ENCODE measurements at regions not wholly inside any gene's neighbourhood (a gene's known extent, or its start where the extent isn't known, plus 50 kb on each side); places are given as distances from the start of the nearest gene placed in this dataset.

- DNase-seq (ENCODE audit: extremely low spot score): no peak
- TF ChIP-seq SUZ12 (IDR thresholded peaks at IDR 0.05) (no peak), BHLHE40 (IDR thresholded peaks at IDR 0.05; ENCODE audit: borderline replicate concordance) (no peak), FOXA1 (IDR thresholded peaks at IDR 0.05) (no peak), SP1 (IDR thresholded peaks at IDR 0.05) (no peak), CTBP1 (IDR thresholded peaks at IDR 0.05; ENCODE audit: borderline replicate concordance) (no peak), ZNF384 (IDR thresholded peaks at IDR 0.05) (no peak), NFRKB (IDR thresholded peaks at IDR 0.05) (no peak), FOXK2 (IDR thresholded peaks at IDR 0.05) (no peak), LEF1 (IDR thresholded peaks at IDR 0.05; ENCODE audit: borderline replicate concordance) (no peak), ELF4 (IDR thresholded peaks at IDR 0.05) (no peak), ARNT (IDR thresholded peaks at IDR 0.05) (no peak), L3MBTL2 (conservative IDR thresholded peaks at IDR 0.05) (no peak), HDGF (IDR thresholded peaks at IDR 0.05; ENCODE audit: borderline replicate concordance) (no peak)
- ChIA-PET CTCF (interaction anchor here (0.7 kb wide), 1 partner anchor 21 kb away, joined by 3 read pairs; no protein-coding TSS in a partner anchor), POLR2A (no interaction called here)
Measured at GRCh38 chr14:85239791-85240190, 290.2 kb upstream of the FLRT2 start.

GRCh38 chr14:85241022-85241855, 288.7 kb upstream of the FLRT2 start:
- no peak for DNase-seq (ENCODE audit: extremely low spot score)
- TF ChIP-seq ZNF384 (IDR thresholded peaks at IDR 0.05): no peak
- TF ChIP-seq SUZ12 (IDR thresholded peaks at IDR 0.05): no peak
- no peak for TF ChIP-seq ELF4 (IDR thresholded peaks at IDR 0.05)
- TF ChIP-seq TARDBP (IDR thresholded peaks at IDR 0.05): no peak
- TF ChIP-seq SP1 (IDR thresholded peaks at IDR 0.05): no peak
- no peak for TF ChIP-seq NFRKB (IDR thresholded peaks at IDR 0.05)
- no peak for TF ChIP-seq L3MBTL2 (conservative IDR thresholded peaks at IDR 0.05)
- TF ChIP-seq HDGF (IDR thresholded peaks at IDR 0.05; ENCODE audit: borderline replicate concordance): no peak
- TF ChIP-seq FOXA1 (IDR thresholded peaks at IDR 0.05): no peak
- TF ChIP-seq FOXK2 (IDR thresholded peaks at IDR 0.05): no peak
- no peak for TF ChIP-seq FOXM1 (IDR thresholded peaks at IDR 0.05; ENCODE audit: borderline replicate concordance)
- TF ChIP-seq PKNOX1 (IDR thresholded peaks at IDR 0.05): no peak
- no peak for TF ChIP-seq CTBP1 (IDR thresholded peaks at IDR 0.05; ENCODE audit: borderline replicate concordance)
- TF ChIP-seq LEF1 (IDR thresholded peaks at IDR 0.05; ENCODE audit: borderline replicate concordance): no peak
- no peak for TF ChIP-seq BHLHE40 (IDR thresholded peaks at IDR 0.05; ENCODE audit: borderline replicate concordance)
- POLR2A ChIA-PET: no interaction called here
- CTCF ChIA-PET: no interaction called here

GRCh38 chr14:85242666-85243065, 287.3 kb upstream of the FLRT2 start:
- POLR2A ChIA-PET: no interaction called here
- DNase-seq (ENCODE audit: extremely low spot score): no peak
- no peak for TF ChIP-seq FOXA1 (IDR thresholded peaks at IDR 0.05)
- TF ChIP-seq FOXK2 (IDR thresholded peaks at IDR 0.05): no peak
- no peak for TF ChIP-seq LEF1 (IDR thresholded peaks at IDR 0.05; ENCODE audit: borderline replicate concordance)
- TF ChIP-seq BHLHE40 (IDR thresholded peaks at IDR 0.05; ENCODE audit: borderline replicate concordance): no peak
- TF ChIP-seq TARDBP (IDR thresholded peaks at IDR 0.05): no peak
- TF ChIP-seq CTBP1 (IDR thresholded peaks at IDR 0.05; ENCODE audit: borderline replicate concordance): no peak
- no peak for TF ChIP-seq ELF4 (IDR thresholded peaks at IDR 0.05)
- TF ChIP-seq HDGF (IDR thresholded peaks at IDR 0.05; ENCODE audit: borderline replicate concordance): no peak
- no peak for TF ChIP-seq NFRKB (IDR thresholded peaks at IDR 0.05)
- no peak for TF ChIP-seq L3MBTL2 (conservative IDR thresholded peaks at IDR 0.05)
- TF ChIP-seq SUZ12 (IDR thresholded peaks at IDR 0.05): no peak
- no peak for TF ChIP-seq PKNOX1 (IDR thresholded peaks at IDR 0.05)
- TF ChIP-seq ARNT (IDR thresholded peaks at IDR 0.05): no peak
- TF ChIP-seq ZNF384 (IDR thresholded peaks at IDR 0.05): no peak
- TF ChIP-seq FOXM1 (IDR thresholded peaks at IDR 0.05; ENCODE audit: borderline replicate concordance): no peak
- no peak for TF ChIP-seq SP1 (IDR thresholded peaks at IDR 0.05)
- CTCF ChIA-PET: no interaction called here

- DNase-seq (ENCODE audit: extremely low spot score): no peak
- ChIA-PET CTCF (no interaction called here), POLR2A (no interaction called here)
- TF ChIP-seq BHLHE40 (IDR thresholded peaks at IDR 0.05; ENCODE audit: borderline replicate concordance) (no peak), NFRKB (IDR thresholded peaks at IDR 0.05) (no peak), FOXA1 (IDR thresholded peaks at IDR 0.05) (no peak), L3MBTL2 (conservative IDR thresholded peaks at IDR 0.05) (no peak), LEF1 (IDR thresholded peaks at IDR 0.05; ENCODE audit: borderline replicate concordance) (no peak), PKNOX1 (IDR thresholded peaks at IDR 0.05) (no peak), CTBP1 (IDR thresholded peaks at IDR 0.05; ENCODE audit: borderline replicate concordance) (no peak), ELF4 (IDR thresholded peaks at IDR 0.05) (no peak), ARNT (IDR thresholded peaks at IDR 0.05) (no peak), FOXM1 (IDR thresholded peaks at IDR 0.05; ENCODE audit: borderline replicate concordance) (no peak), SP1 (IDR thresholded peaks at IDR 0.05) (no peak), ZNF384 (IDR thresholded peaks at IDR 0.05) (no peak), SUZ12 (IDR thresholded peaks at IDR 0.05) (no peak)
Measured at GRCh38 chr14:85243321-85243720, 286.6 kb upstream of the FLRT2 start.

- POLR2A ChIA-PET: no interaction called here
Measured at GRCh38 chr14:85247071-85247470, 282.9 kb upstream of the FLRT2 start.

More at GRCh38 chr14:85247071-85247470, 282.9 kb upstream of the FLRT2 start:
- no peak for DNase-seq (ENCODE audit: extremely low spot score)
- CTCF ChIA-PET: no interaction called here
- TF ChIP-seq TARDBP (IDR thresholded peaks at IDR 0.05) (no peak), SUZ12 (IDR thresholded peaks at IDR 0.05) (no peak), BHLHE40 (IDR thresholded peaks at IDR 0.05; ENCODE audit: borderline replicate concordance) (no peak), ELF4 (IDR thresholded peaks at IDR 0.05) (no peak), L3MBTL2 (conservative IDR thresholded peaks at IDR 0.05) (no peak), ZNF384 (IDR thresholded peaks at IDR 0.05) (no peak), ARNT (IDR thresholded peaks at IDR 0.05) (no peak), FOXK2 (IDR thresholded peaks at IDR 0.05) (no peak), FOXM1 (IDR thresholded peaks at IDR 0.05; ENCODE audit: borderline replicate concordance) (no peak), HDGF (IDR thresholded peaks at IDR 0.05; ENCODE audit: borderline replicate concordance) (no peak), NFRKB (IDR thresholded peaks at IDR 0.05) (no peak), FOXA1 (IDR thresholded peaks at IDR 0.05) (no peak)
